A673 (cell line): ENCODE measurements at regions not wholly inside any gene's neighbourhood (a gene's known extent, or its start where the extent isn't known, plus 50 kb on each side); places are given as distances from the start of the nearest gene placed in this dataset.

ENCODE experiments used
- EZH2 ChIP-seq: fragments of 200-600 bp; sonication (generic); IDR thresholded peaks from 2 replicates; pipeline ENCODE4 v1.6.1; 2017; ENCODE audit warnings: borderline replicate concordance, low read depth, mild to moderate bottlenecking, mixed read lengths, antibody characterized with exemption, low read length; ENCODE audit not compliant: poor library complexity, severe bottlenecking
- TF ChIP-seq, protein P1 (sequence below): fragments of 300-800, 200-600 bp; sonication (generic); conservative IDR thresholded peaks from 2 replicates; pipeline ENCODE4 v1.5.1; 2017; ENCODE audit warnings: low read depth, mild to moderate bottlenecking, antibody characterized with exemption, low read length, moderate library complexity, mixed read lengths

DNA sequence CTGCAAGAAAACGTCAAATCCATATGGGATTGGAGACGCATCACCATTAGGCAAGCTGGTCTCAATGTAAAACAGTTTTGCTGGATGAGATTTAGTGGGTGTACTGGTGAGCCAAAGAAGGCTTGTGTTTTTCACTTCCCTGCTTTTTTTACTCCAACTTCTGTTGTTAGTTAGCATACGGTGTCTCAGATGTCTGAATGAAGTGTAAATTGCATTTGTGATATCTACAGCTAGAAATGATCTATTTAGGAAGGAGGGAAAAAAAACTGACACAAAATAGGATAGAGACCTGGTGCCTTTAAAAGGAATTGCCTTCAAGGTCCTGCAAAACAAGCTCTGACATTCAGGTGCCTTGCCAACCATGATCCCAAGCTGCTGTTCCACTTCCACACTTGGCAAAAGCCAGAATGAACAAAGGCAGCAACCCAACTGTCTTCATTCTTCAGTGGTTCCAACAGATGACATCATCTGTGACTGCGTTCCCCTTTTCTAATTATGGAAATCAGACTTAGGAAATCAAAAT, 104.2 kb upstream of the RAI14 start:
- TF ChIP-seq, protein P1, sequence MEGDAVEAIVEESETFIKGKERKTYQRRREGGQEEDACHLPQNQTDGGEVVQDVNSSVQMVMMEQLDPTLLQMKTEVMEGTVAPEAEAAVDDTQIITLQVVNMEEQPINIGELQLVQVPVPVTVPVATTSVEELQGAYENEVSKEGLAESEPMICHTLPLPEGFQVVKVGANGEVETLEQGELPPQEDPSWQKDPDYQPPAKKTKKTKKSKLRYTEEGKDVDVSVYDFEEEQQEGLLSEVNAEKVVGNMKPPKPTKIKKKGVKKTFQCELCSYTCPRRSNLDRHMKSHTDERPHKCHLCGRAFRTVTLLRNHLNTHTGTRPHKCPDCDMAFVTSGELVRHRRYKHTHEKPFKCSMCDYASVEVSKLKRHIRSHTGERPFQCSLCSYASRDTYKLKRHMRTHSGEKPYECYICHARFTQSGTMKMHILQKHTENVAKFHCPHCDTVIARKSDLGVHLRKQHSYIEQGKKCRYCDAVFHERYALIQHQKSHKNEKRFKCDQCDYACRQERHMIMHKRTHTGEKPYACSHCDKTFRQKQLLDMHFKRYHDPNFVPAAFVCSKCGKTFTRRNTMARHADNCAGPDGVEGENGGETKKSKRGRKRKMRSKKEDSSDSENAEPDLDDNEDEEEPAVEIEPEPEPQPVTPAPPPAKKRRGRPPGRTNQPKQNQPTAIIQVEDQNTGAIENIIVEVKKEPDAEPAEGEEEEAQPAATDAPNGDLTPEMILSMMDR = no peak
- TF ChIP-seq EZH2 = no peak
